H9 (cell line): ENCODE measurements at regions not wholly inside any gene's neighbourhood (a gene's known extent, or its start where the extent isn't known, plus 50 kb on each side); places are given as distances from the start of the nearest gene placed in this dataset.
A peak's percentile ranks its signal among the peaks of the same experiment; 100 is the strongest.

Experiments
- DNase-seq: peaks from one replicate; pipeline ENCODE4 v3.0.0-alpha.2; 2017
- H2AFZ ChIP-seq: one replicate; pipeline ENCODE4 v1.6.1; 2013; ENCODE audit warnings: mild to moderate bottlenecking, low read length, control low read depth, moderate library complexity
- H2AK5ac ChIP-seq: 2 replicates; pipeline ENCODE4 v1.6.1; 2013; ENCODE audit warnings: low read length, control low read depth, mixed read lengths; ENCODE audit not compliant: insufficient read length
- H2BK120ac ChIP-seq: one replicate; pipeline ENCODE4 v1.6.1; 2013; ENCODE audit warnings: low read depth, mild to moderate bottlenecking, low read length, control low read depth, inconsistent platforms; ENCODE audit not compliant: poor library complexity, severe bottlenecking
- H2BK12ac ChIP-seq: 2 replicates; pipeline ENCODE4 v1.6.1; 2013; ENCODE audit warnings: low read length, control low read depth, mixed read lengths, low read depth; ENCODE audit not compliant: insufficient read length
- H2BK15ac ChIP-seq: 2 replicates; pipeline ENCODE4 v1.6.1; 2013; ENCODE audit warnings: low read depth, low read length, control low read depth
- H2BK20ac ChIP-seq: one replicate; pipeline ENCODE4 v1.6.1; 2013; ENCODE audit warnings: low read depth, mild to moderate bottlenecking, low read length, control low read depth, inconsistent platforms; ENCODE audit not compliant: poor library complexity, severe bottlenecking
- H2BK5ac ChIP-seq: 2 replicates; pipeline ENCODE4 v1.6.1; 2013; ENCODE audit warnings: low read length, control low read depth, mixed read lengths; ENCODE audit not compliant: insufficient read length
- H3K14ac ChIP-seq: 2 replicates; pipeline ENCODE4 v1.6.1; 2013; ENCODE audit warnings: low read length, control low read depth; ENCODE audit not compliant: insufficient read depth
- H3K18ac ChIP-seq: 2 replicates; pipeline ENCODE4 v1.6.1; 2013; ENCODE audit warnings: low read depth, mild to moderate bottlenecking, mixed read lengths, low read length, control low read depth; ENCODE audit not compliant: insufficient read length
- H3K23ac ChIP-seq: 2 replicates; pipeline ENCODE4 v1.6.1; 2013; ENCODE audit warnings: low read length, control low read depth, mixed read lengths, low read depth; ENCODE audit not compliant: insufficient read length
- H3K23me2 ChIP-seq: 2 replicates; pipeline ENCODE4 v1.6.1; 2013; ENCODE audit warnings: low read depth, mild to moderate bottlenecking, mixed read lengths, low read length, control low read depth; ENCODE audit not compliant: insufficient read length, poor library complexity, severe bottlenecking
- H3K27ac ChIP-seq: 2 replicates; pipeline ENCODE4 v1.5.1; 2013; ENCODE audit warnings: low read length, control low read depth, mixed read lengths, low read depth; ENCODE audit not compliant: insufficient read length
- H3K27me3 ChIP-seq: 2 replicates; pipeline ENCODE4 v1.6.1; 2013; ENCODE audit warnings: low read length, control low read depth, inconsistent platforms; ENCODE audit not compliant: insufficient read depth
- H3K4ac ChIP-seq: 2 replicates; pipeline ENCODE4 v1.6.1; 2013; ENCODE audit warnings: low read depth, mild to moderate bottlenecking, control low read depth, inconsistent platforms, low read length, moderate library complexity
- H3K4me1 ChIP-seq: 2 replicates; pipeline ENCODE4 v1.6.1; 2013; ENCODE audit warnings: low read length, control low read depth, inconsistent platforms; ENCODE audit not compliant: insufficient read depth
- H3K4me2 ChIP-seq: 2 replicates; pipeline ENCODE4 v1.6.1; 2013; ENCODE audit warnings: low read length, control low read depth, mixed read lengths; ENCODE audit not compliant: insufficient read length, insufficient read depth
- H3K56ac ChIP-seq: 2 replicates; pipeline ENCODE4 v1.6.1; 2013; ENCODE audit warnings: low read depth, mild to moderate bottlenecking, mixed read lengths, low read length, control low read depth; ENCODE audit not compliant: insufficient read length
- H3K79me1 ChIP-seq: 2 replicates; pipeline ENCODE4 v1.6.1; 2013; ENCODE audit warnings: low read depth, mild to moderate bottlenecking, moderate library complexity, low read length, control low read depth, inconsistent platforms; ENCODE audit not compliant: insufficient read depth, poor library complexity, severe bottlenecking
- H3K79me2 ChIP-seq: 2 replicates; pipeline ENCODE4 v1.6.1; 2013; ENCODE audit warnings: low read length, control low read depth, inconsistent platforms; ENCODE audit not compliant: insufficient read depth
- H3K9ac ChIP-seq: 2 replicates; pipeline ENCODE4 v1.6.1; 2013; ENCODE audit warnings: low read length, control low read depth, mixed read lengths; ENCODE audit not compliant: insufficient read length; ENCODE audit errors: extremely low read depth
- H3K9me3 ChIP-seq: one replicate; pipeline ENCODE4 v1.6.1; 2013; ENCODE audit warnings: low read depth, low read length, inconsistent platforms; ENCODE audit not compliant: control insufficient read depth
- H3T11ph ChIP-seq: one replicate; pipeline ENCODE4 v1.6.1; 2013; ENCODE audit warnings: mild to moderate bottlenecking, low read length, control low read depth, inconsistent platforms
- H4K20me1 ChIP-seq: one replicate; pipeline ENCODE4 v1.6.1; 2013; ENCODE audit not compliant: control insufficient read depth, insufficient read length, insufficient read depth
- H4K5ac ChIP-seq: 2 replicates; pipeline ENCODE4 v1.6.1; 2013; ENCODE audit warnings: low read depth, mild to moderate bottlenecking, mixed read lengths, low read length, control low read depth; ENCODE audit not compliant: insufficient read length
- H4K8ac ChIP-seq: replicated peaks from 2 replicates; pipeline ENCODE4 v1.6.1; 2013; ENCODE audit warnings: low read length, control low read depth, mixed read lengths, low read depth; ENCODE audit not compliant: insufficient read length
- H4K91ac ChIP-seq: 2 replicates; pipeline ENCODE4 v1.6.1; 2013; ENCODE audit warnings: low read depth, mild to moderate bottlenecking, moderate library complexity, mixed read lengths, low read length, control low read depth; ENCODE audit not compliant: insufficient read length
- H3K27ac Mint-ChIP-seq, 3 experiments: 2 replicates in 2 of 3; 3 replicates in 1 of 3; pipeline ENCODE4 v1.8.0; 2020 to 2021; ENCODE audit warnings: mixed read lengths in 3 of 3, mild to moderate bottlenecking in 1 of 3, moderate library complexity in 1 of 3
- H3K27me3 Mint-ChIP-seq: 2 replicates; pipeline ENCODE4 v1.8.0; 2021; ENCODE audit warnings: low read depth, mild to moderate bottlenecking, moderate library complexity, mixed read lengths
- H3K36me3 Mint-ChIP-seq, 3 experiments: 2 replicates in 2 of 3; 3 replicates in 1 of 3; pipeline ENCODE4 v1.8.0; 2020 to 2021; ENCODE audit warnings: low read depth in 3 of 3, mixed read lengths in 3 of 3; ENCODE audit not compliant: insufficient read depth in 1 of 3
- H3K4me1 Mint-ChIP-seq, 2 experiments: 2 replicates each; pipeline ENCODE4 v1.8.0; 2020; ENCODE audit warnings: mixed read lengths in 2 of 2
- H3K4me3 Mint-ChIP-seq, 2 experiments: 2 replicates in 1 of 2; 3 replicates in 1 of 2; pipeline ENCODE4 v1.8.0; 2020 to 2021; ENCODE audit warnings: mild to moderate bottlenecking in 2 of 2, mixed read lengths in 2 of 2, moderate library complexity in 1 of 2
- H3K9me3 Mint-ChIP-seq, 2 experiments: 2 replicates in 1 of 2; 3 replicates in 1 of 2; pipeline ENCODE4 v1.8.0; 2020; ENCODE audit warnings: mild to moderate bottlenecking in 2 of 2, mixed read lengths in 2 of 2, moderate library complexity in 1 of 2
- WGBS: extraction: QIAGEN DNeasy Blood & Tissue Kit; methylation state at CpG from one replicate; pipeline ENCODE4 v1.1.7; 2013; ENCODE audit warnings: missing lambda C conversion rate, low lambda C conversion rate, mixed read lengths; ENCODE audit not compliant: insufficient read length; ENCODE audit errors: extremely low coverage; 5-methylcytosine and 5-hydroxymethylcytosine counted together
- TF ChIP-seq, protein P1 (sequence below): fragments of 200-600 bp; sonication (generic); conservative IDR thresholded peaks from 3 replicates; pipeline ENCODE4 v1.8.0; 2021; ENCODE audit warnings: antibody characterized with exemption, mild to moderate bottlenecking

GRCh38 chr22:49577168-49578060 lies 250.3 kb downstream of the BRD1 start:
- Histone ChIP-seq H3K79me1 (no peaks in the 10 kb centered on the region), H3K4me2 (no peak overlapping the region), H2AK5ac (no peak overlapping the region), H3K18ac (no peak overlapping the region), H3K56ac (no peak overlapping the region), H4K5ac (no peak overlapping the region), H2BK5ac (no peak overlapping the region), H3K9me3 (no peaks in the 10 kb centered on the region), H3K23ac (no peak overlapping the region), H3K23me2 (no peaks in the 10 kb centered on the region), H2BK15ac (no peak overlapping the region), H4K8ac (peak overlapping the region; percentile 9), H2BK120ac (no peak overlapping the region), H3K27me3 (no peaks in the 10 kb centered on the region), H3K27ac (no peak overlapping the region), H4K91ac (no peak overlapping the region), H2AFZ (no peak overlapping the region), H2BK20ac (no peak overlapping the region), H3K79me2 (no peaks in the 10 kb centered on the region), H4K20me1 (no peaks in the 10 kb centered on the region), H3T11ph (no peak overlapping the region), H3K4ac (no peak overlapping the region), H3K9ac (no peak overlapping the region), H3K4me1 (no peaks in the 10 kb centered on the region), H3K14ac (no peak overlapping the region), H2BK12ac (no peak overlapping the region)
- H3K36me3 Mint-ChIP-seq, result no peaks in the 10 kb centered on the region
- peak overlapping the region in 1 of 3 experiments; percentile 75; a peak in 2 of 7 replicates for H3K27ac Mint-ChIP-seq
- peak; percentile 23 for DNase-seq
- peaks cover 3 to 4% of the 10 kb centered on the region in 2 experiments; a peak in 2 of 5 replicates for H3K9me3 Mint-ChIP-seq
- no peak overlapping the region; a peak in 1 of 5 replicates for H3K4me3 Mint-ChIP-seq
- peaks cover 2% of the 10 kb centered on the region for H3K27me3 Mint-ChIP-seq
- TF ChIP-seq, protein P1, sequence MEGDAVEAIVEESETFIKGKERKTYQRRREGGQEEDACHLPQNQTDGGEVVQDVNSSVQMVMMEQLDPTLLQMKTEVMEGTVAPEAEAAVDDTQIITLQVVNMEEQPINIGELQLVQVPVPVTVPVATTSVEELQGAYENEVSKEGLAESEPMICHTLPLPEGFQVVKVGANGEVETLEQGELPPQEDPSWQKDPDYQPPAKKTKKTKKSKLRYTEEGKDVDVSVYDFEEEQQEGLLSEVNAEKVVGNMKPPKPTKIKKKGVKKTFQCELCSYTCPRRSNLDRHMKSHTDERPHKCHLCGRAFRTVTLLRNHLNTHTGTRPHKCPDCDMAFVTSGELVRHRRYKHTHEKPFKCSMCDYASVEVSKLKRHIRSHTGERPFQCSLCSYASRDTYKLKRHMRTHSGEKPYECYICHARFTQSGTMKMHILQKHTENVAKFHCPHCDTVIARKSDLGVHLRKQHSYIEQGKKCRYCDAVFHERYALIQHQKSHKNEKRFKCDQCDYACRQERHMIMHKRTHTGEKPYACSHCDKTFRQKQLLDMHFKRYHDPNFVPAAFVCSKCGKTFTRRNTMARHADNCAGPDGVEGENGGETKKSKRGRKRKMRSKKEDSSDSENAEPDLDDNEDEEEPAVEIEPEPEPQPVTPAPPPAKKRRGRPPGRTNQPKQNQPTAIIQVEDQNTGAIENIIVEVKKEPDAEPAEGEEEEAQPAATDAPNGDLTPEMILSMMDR, result no peak
- H3K4me1 Mint-ChIP-seq, result no peaks in the 10 kb centered on the region
- WGBS, result no CpG with 5 or more reads among the region's 23 CpGs
